ENCODE measurements at regions not wholly inside any gene's neighbourhood (a gene's known extent, or its start where the extent isn't known, plus 50 kb on each side); places are given as distances from the start of the nearest gene placed in this dataset.

DNA sequence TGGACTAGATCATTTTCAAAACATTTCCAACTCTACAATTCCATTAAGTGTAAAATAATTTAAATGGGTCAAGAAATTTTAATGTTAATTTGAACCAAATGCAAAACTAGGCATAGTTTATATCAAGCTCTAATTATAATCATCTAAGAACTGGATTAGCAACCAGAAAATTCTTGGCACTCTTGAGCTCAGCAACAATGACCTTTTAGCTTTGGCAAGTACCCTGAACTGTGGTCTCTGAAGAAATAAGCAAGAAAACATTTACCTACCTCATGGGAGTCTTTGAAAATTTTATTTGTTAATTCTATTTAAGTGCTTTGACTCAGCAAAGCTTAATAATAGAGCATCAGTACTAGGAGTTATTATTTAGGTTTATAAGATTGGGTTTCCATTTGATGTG is 313.2 kb downstream of the SATB2 start:
- peaks cover 2% of the 10 kb centered on the region for H3K27me3 Mint-ChIP-seq (ENCODE audit: low read depth, unreplicated experiment)
- H2AFZ ChIP-seq (ENCODE audit: low read depth, low read length), result no peak overlapping the region
- H3K9me3 Mint-ChIP-seq (ENCODE audit: unreplicated experiment), result peaks cover 3% of the 10 kb centered on the region
- peaks cover 2% of the 10 kb centered on the region for H3K9me3 ChIP-seq (ENCODE audit: insufficient read depth, low read depth, low read length)
- no peak overlapping the region for H3K9ac ChIP-seq (ENCODE audit: low read length)
- no peaks in the 10 kb centered on the region for H3K79me2 ChIP-seq (ENCODE audit: insufficient read depth, low read length)
- H3K4me1 Mint-ChIP-seq (ENCODE audit: low read depth, unreplicated experiment), result peaks cover 9% of the 10 kb centered on the region
- H3K4me3 ChIP-seq (ENCODE audit: insufficient read depth, low read depth, low read length), result no peak overlapping the region
- no peak overlapping the region for H3K27ac Mint-ChIP-seq (ENCODE audit: unreplicated experiment)
- H3K27me3 ChIP-seq (ENCODE audit: insufficient read depth, low read length), result no peaks in the 10 kb centered on the region
- H3K4me1 ChIP-seq (ENCODE audit: insufficient read depth, low read length), result no peaks in the 10 kb centered on the region
- H3K4me3 Mint-ChIP-seq (ENCODE audit: unreplicated experiment), result no peak overlapping the region
- H3K4me2 ChIP-seq (ENCODE audit: low read length), result no peak overlapping the region
- no peaks in the 10 kb centered on the region for H3K36me3 ChIP-seq (ENCODE audit: insufficient read depth, low read length)
- DNase-seq (ENCODE audit: low read depth) (no peak), FAIRE-seq (no peak)
- H3K36me3 Mint-ChIP-seq (ENCODE audit: low read depth, unreplicated experiment), result no peaks in the 10 kb centered on the region
- TF ChIP-seq EZH2 (IDR thresholded peaks at IDR 0.05; ENCODE audit: insufficient read depth, low read length), result no peak
- TF ChIP-seq, protein P1, sequence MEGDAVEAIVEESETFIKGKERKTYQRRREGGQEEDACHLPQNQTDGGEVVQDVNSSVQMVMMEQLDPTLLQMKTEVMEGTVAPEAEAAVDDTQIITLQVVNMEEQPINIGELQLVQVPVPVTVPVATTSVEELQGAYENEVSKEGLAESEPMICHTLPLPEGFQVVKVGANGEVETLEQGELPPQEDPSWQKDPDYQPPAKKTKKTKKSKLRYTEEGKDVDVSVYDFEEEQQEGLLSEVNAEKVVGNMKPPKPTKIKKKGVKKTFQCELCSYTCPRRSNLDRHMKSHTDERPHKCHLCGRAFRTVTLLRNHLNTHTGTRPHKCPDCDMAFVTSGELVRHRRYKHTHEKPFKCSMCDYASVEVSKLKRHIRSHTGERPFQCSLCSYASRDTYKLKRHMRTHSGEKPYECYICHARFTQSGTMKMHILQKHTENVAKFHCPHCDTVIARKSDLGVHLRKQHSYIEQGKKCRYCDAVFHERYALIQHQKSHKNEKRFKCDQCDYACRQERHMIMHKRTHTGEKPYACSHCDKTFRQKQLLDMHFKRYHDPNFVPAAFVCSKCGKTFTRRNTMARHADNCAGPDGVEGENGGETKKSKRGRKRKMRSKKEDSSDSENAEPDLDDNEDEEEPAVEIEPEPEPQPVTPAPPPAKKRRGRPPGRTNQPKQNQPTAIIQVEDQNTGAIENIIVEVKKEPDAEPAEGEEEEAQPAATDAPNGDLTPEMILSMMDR (IDR thresholded peaks at IDR 0.05; ENCODE audit: insufficient read depth, low read depth, low read length), result no peak
- no peak overlapping the region for H3K27ac ChIP-seq (ENCODE audit: low read depth, low read length)
- H4K20me1 ChIP-seq (ENCODE audit: insufficient read depth, low read length), result no peaks in the 10 kb centered on the region

DNA sequence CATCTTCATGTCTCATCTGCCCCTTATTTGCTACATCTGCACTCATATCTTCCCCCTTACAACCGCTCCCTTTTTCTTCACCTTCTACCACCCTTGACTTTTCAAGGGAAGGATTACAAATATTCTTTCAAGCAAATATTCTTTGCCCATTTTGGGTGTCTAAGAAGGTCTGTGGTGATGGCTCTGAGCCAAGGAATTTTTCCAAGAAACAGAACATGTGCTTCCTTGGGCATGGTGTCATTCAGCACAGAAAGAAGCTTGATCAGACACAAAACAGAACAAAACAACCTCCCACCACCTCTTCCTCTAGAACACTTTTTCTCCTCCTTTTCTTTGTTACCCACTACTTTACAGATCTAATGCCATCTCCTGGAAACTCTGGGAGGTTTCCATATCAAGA is 313.7 kb downstream of the SATB2 start:
- no peak for TF ChIP-seq EZH2 (IDR thresholded peaks at IDR 0.05; ENCODE audit: insufficient read depth, low read length)
- TF ChIP-seq, protein P1 (IDR thresholded peaks at IDR 0.05; ENCODE audit: insufficient read depth, low read depth, low read length), result no peak

DNA sequence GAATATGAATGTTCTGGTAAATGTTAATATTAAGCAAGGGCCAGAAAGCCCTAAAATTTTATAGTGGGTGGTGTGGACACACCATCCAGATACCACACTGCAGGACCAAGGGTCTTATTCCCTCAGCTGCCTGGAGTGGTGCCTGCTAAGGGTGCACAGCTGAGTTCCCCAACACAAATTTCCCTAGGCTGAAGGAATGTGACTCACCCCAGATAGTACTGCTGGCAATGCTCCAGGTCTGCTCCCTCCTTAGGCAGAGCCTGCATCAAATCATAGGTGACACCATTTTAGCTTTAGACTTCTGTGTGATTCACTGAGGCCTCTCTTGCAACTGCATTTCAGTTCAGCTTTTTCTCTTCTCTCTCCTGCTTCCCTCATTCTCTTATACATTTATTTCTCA is 321.1 kb downstream of the SATB2 start:
- H2AFZ ChIP-seq (ENCODE audit: low read depth, low read length), result no peak overlapping the region
- no peak overlapping the region for H3K27ac Mint-ChIP-seq (ENCODE audit: unreplicated experiment)
- no peaks in the 10 kb centered on the region for H3K27me3 ChIP-seq (ENCODE audit: insufficient read depth, low read length)
- no peak overlapping the region for H3K27ac ChIP-seq (ENCODE audit: low read depth, low read length)
- TF ChIP-seq, protein P1 (IDR thresholded peaks at IDR 0.05; ENCODE audit: insufficient read depth, low read depth, low read length), result no peak
- TF ChIP-seq EZH2 (IDR thresholded peaks at IDR 0.05; ENCODE audit: insufficient read depth, low read length), result no peak
- H4K20me1 ChIP-seq (ENCODE audit: insufficient read depth, low read length), result no peaks in the 10 kb centered on the region
- no peak overlapping the region for H3K4me2 ChIP-seq (ENCODE audit: low read length)
- H3K4me3 Mint-ChIP-seq (ENCODE audit: unreplicated experiment), result no peak overlapping the region
- peak; percentile 83 for DNase-seq (ENCODE audit: low read depth)
- H3K4me1 ChIP-seq (ENCODE audit: insufficient read depth, low read length), result peaks cover 6% of the 10 kb centered on the region
- H3K27me3 Mint-ChIP-seq (ENCODE audit: low read depth, unreplicated experiment), result no peaks in the 10 kb centered on the region
- no peaks in the 10 kb centered on the region for H3K36me3 ChIP-seq (ENCODE audit: insufficient read depth, low read length)
- H3K9me3 Mint-ChIP-seq (ENCODE audit: unreplicated experiment), result peaks cover 3% of the 10 kb centered on the region
- H3K9me3 ChIP-seq (ENCODE audit: insufficient read depth, low read depth, low read length), result no peaks in the 10 kb centered on the region
- H3K36me3 Mint-ChIP-seq (ENCODE audit: low read depth, unreplicated experiment), result no peaks in the 10 kb centered on the region
- no peaks in the 10 kb centered on the region for H3K79me2 ChIP-seq (ENCODE audit: insufficient read depth, low read length)
- no peak overlapping the region for H3K4me3 ChIP-seq (ENCODE audit: insufficient read depth, low read depth, low read length)
- peaks cover 6% of the 10 kb centered on the region for H3K4me1 Mint-ChIP-seq (ENCODE audit: low read depth, unreplicated experiment)
- no peak for FAIRE-seq
- H3K9ac ChIP-seq (ENCODE audit: low read length), result no peak overlapping the region

More for the DNA sequence above, 313.7 kb downstream of the SATB2 start:
- Mint-ChIP-seq H3K4me3 (ENCODE audit: unreplicated experiment) (no peak overlapping the region), H3K27me3 (ENCODE audit: low read depth, unreplicated experiment) (peaks cover 2% of the 10 kb centered on the region), H3K4me1 (ENCODE audit: low read depth, unreplicated experiment) (peaks cover 9% of the 10 kb centered on the region), H3K36me3 (ENCODE audit: low read depth, unreplicated experiment) (no peaks in the 10 kb centered on the region), H3K27ac (ENCODE audit: unreplicated experiment) (peak overlapping the region; percentile 48), H3K9me3 (ENCODE audit: unreplicated experiment) (peaks cover 3% of the 10 kb centered on the region)
- H3K9ac ChIP-seq (ENCODE audit: low read length), result no peak overlapping the region
- H3K79me2 ChIP-seq (ENCODE audit: insufficient read depth, low read length), result no peaks in the 10 kb centered on the region
- H4K20me1 ChIP-seq (ENCODE audit: insufficient read depth, low read length), result no peaks in the 10 kb centered on the region
- peak; percentile 23 for DNase-seq (ENCODE audit: low read depth)
- H3K27ac ChIP-seq (ENCODE audit: low read depth, low read length), result no peak overlapping the region
- no peaks in the 10 kb centered on the region for H3K36me3 ChIP-seq (ENCODE audit: insufficient read depth, low read length)
- no peak overlapping the region for H3K4me2 ChIP-seq (ENCODE audit: low read length)
- no peak for FAIRE-seq
- no peak overlapping the region for H3K4me3 ChIP-seq (ENCODE audit: insufficient read depth, low read depth, low read length)
- H3K9me3 ChIP-seq (ENCODE audit: insufficient read depth, low read depth, low read length), result peaks cover 2% of the 10 kb centered on the region
- H2AFZ ChIP-seq (ENCODE audit: low read depth, low read length), result no peak overlapping the region
- H3K4me1 ChIP-seq (ENCODE audit: insufficient read depth, low read length), result no peaks in the 10 kb centered on the region
- no peaks in the 10 kb centered on the region for H3K27me3 ChIP-seq (ENCODE audit: insufficient read depth, low read length)
